ENCODE measurements at regions not wholly inside any gene's neighbourhood (a gene's known extent, or its start where the extent isn't known, plus 50 kb on each side); places are given as distances from the start of the nearest gene placed in this dataset.

DNA sequence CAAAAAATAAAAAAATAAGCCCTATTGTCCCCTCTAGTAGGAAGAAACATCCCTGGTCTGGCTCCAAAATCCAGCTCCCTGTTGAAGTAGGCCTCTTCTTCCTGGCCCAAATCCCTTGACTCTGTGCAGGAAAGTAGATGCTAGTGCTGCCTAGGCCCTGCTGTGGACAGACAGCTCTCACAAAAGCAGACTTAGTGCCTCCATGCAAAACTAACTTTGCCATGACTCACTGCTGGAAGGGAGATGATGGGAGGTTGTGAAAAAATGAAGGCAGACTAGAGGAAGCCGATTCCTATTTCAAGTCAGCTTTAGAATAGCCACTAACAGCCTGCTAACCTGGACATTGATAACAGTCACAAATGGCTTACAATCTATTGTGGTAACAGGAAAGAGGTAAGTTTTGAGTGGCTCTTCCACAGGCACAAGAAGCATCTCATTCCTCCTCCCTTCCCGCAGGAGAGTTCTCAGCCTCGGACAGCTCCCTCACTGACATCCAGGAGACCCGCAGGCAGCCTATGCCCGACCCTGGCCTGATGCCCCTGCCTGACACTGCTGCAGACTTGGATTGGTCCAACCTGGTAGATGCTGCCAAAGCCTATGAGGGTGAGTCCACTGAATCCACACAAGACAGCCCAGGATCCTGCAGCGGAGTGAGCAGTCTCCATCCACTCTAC, 198.9 kb upstream of the RGS6 start:
- TF ChIP-seq NFE2L1 (CRISPR knock-in tag; IDR thresholded peaks at IDR 0.05) (no peak), ELF4 (CRISPR knock-in tag; IDR thresholded peaks at IDR 0.05; ENCODE audit: low read depth) (no peak), CREB1 (CRISPR knock-in tag; IDR thresholded peaks at IDR 0.05) (no peak), NFYB (CRISPR knock-in tag; conservative IDR thresholded peaks at IDR 0.05; ENCODE audit: low read depth) (no peak), ZNF121 (CRISPR knock-in tag; IDR thresholded peaks at IDR 0.05) (no peak)
- TF ChIP-seq, protein P1, sequence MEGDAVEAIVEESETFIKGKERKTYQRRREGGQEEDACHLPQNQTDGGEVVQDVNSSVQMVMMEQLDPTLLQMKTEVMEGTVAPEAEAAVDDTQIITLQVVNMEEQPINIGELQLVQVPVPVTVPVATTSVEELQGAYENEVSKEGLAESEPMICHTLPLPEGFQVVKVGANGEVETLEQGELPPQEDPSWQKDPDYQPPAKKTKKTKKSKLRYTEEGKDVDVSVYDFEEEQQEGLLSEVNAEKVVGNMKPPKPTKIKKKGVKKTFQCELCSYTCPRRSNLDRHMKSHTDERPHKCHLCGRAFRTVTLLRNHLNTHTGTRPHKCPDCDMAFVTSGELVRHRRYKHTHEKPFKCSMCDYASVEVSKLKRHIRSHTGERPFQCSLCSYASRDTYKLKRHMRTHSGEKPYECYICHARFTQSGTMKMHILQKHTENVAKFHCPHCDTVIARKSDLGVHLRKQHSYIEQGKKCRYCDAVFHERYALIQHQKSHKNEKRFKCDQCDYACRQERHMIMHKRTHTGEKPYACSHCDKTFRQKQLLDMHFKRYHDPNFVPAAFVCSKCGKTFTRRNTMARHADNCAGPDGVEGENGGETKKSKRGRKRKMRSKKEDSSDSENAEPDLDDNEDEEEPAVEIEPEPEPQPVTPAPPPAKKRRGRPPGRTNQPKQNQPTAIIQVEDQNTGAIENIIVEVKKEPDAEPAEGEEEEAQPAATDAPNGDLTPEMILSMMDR (IDR thresholded peaks at IDR 0.05), result no peak
- TF ChIP-seq, protein P2, sequence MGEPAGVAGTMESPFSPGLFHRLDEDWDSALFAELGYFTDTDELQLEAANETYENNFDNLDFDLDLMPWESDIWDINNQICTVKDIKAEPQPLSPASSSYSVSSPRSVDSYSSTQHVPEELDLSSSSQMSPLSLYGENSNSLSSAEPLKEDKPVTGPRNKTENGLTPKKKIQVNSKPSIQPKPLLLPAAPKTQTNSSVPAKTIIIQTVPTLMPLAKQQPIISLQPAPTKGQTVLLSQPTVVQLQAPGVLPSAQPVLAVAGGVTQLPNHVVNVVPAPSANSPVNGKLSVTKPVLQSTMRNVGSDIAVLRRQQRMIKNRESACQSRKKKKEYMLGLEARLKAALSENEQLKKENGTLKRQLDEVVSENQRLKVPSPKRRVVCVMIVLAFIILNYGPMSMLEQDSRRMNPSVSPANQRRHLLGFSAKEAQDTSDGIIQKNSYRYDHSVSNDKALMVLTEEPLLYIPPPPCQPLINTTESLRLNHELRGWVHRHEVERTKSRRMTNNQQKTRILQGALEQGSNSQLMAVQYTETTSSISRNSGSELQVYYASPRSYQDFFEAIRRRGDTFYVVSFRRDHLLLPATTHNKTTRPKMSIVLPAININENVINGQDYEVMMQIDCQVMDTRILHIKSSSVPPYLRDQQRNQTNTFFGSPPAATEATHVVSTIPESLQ (CRISPR knock-in tag; IDR thresholded peaks at IDR 0.05), result no peak
- TF ChIP-seq, protein P3, sequence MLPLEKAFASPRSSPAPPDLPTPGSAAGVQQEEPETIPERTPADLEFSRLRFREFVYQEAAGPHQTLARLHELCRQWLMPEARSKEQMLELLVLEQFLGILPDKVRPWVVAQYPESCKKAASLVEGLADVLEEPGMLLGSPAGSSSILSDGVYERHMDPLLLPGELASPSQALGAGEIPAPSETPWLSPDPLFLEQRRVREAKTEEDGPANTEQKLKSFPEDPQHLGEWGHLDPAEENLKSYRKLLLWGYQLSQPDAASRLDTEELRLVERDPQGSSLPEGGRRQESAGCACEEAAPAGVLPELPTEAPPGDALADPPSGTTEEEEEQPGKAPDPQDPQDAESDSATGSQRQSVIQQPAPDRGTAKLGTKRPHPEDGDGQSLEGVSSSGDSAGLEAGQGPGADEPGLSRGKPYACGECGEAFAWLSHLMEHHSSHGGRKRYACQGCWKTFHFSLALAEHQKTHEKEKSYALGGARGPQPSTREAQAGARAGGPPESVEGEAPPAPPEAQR (CRISPR knock-in tag; IDR thresholded peaks at IDR 0.05), result no peak
- TF ChIP-seq, protein P4, sequence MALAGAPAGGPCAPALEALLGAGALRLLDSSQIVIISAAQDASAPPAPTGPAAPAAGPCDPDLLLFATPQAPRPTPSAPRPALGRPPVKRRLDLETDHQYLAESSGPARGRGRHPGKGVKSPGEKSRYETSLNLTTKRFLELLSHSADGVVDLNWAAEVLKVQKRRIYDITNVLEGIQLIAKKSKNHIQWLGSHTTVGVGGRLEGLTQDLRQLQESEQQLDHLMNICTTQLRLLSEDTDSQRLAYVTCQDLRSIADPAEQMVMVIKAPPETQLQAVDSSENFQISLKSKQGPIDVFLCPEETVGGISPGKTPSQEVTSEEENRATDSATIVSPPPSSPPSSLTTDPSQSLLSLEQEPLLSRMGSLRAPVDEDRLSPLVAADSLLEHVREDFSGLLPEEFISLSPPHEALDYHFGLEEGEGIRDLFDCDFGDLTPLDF (CRISPR knock-in tag; IDR thresholded peaks at IDR 0.05), result no peak
- TF ChIP-seq, protein P5, sequence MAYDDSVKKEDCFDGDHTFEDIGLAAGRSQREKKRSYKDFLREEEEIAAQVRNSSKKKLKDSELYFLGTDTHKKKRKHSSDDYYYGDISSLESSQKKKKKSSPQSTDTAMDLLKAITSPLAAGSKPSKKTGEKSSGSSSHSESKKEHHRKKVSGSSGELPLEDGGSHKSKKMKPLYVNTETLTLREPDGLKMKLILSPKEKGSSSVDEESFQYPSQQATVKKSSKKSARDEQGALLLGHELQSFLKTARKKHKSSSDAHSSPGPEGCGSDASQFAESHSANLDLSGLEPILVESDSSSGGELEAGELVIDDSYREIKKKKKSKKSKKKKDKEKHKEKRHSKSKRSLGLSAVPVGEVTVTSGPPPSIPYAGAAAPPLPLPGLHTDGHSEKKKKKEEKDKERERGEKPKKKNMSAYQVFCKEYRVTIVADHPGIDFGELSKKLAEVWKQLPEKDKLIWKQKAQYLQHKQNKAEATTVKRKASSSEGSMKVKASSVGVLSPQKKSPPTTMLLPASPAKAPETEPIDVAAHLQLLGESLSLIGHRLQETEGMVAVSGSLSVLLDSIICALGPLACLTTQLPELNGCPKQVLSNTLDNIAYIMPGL (CRISPR knock-in tag; IDR thresholded peaks at IDR 0.05), result no peak

All from WTC11 (cell line).